Gastroesophageal sphincter (tissue), 4 donors: ENCODE measurements at regions not wholly inside any gene's neighbourhood (a gene's known extent, or its start where the extent isn't known, plus 50 kb on each side); places are given as distances from the start of the nearest gene placed in this dataset.
"Not testable (repeated sequence)": the region's sequence is repeated elsewhere in the genome, so short reads cannot be mapped to it uniquely, and the experiment has no call there.

Experiments
- ATAC-seq: fragments of 150-250 bp; one replicate; pipeline ENCODE4 v1.9.1; 2016; ENCODE audit warnings: mild to moderate bottlenecking, moderate library complexity
- H3K27ac ChIP-seq, 4 donors: fragments of 200-600 bp; sonication (generic) in 3 of 4; 1 replicate in 3 of 4; 2 replicates in 1 of 4; pipeline ENCODE4 v1.5.1; 2016 to 2019
- H3K27me3 ChIP-seq: fragments of 200-600 bp; sonication (generic); one replicate; pipeline ENCODE4 v1.5.1; 2019
- H3K36me3 ChIP-seq, 2 donors: fragments of 200-600 bp; sonication (generic); one replicate each; pipeline ENCODE4 v1.5.1; 2019; ENCODE audit warnings: control low read depth in 1 of 2
- H3K4me1 ChIP-seq, 3 donors: fragments of 200-600 bp; sonication (generic); 1 replicate in 2 of 3; 2 replicates in 1 of 3; pipeline ENCODE4 v1.5.1; 2016 to 2019; ENCODE audit warnings: control low read depth in 2 of 3
- H3K4me3 ChIP-seq, 2 donors: fragments of 200-600 bp; sonication (generic); one replicate each; pipeline ENCODE4 v1.5.1; 2019; ENCODE audit warnings: mild to moderate bottlenecking in 1 of 2, moderate library complexity in 1 of 2
- H3K9me3 ChIP-seq, 3 donors: fragments of 200-600 bp; sonication (generic); one replicate each; pipeline ENCODE4 v1.5.1; 2017 to 2019; ENCODE audit warnings: control low read depth in 2 of 3
- EP300 ChIP-seq: sonication (generic); formaldehyde crosslinking; IDR thresholded peaks from one replicate; pipeline ENCODE4 v1.6.1; 2017; ENCODE audit warnings: antibody characterized with exemption, mild to moderate bottlenecking
- POLR2A ChIP-seq, 2 donors: fragments of 450-650 bp; IDR thresholded peaks; one replicate each; pipeline ENCODE4 v1.6.1; 2017; ENCODE audit warnings: antibody characterized with exemption in 2 of 2, mild to moderate bottlenecking in 2 of 2, moderate library complexity in 1 of 2
- POLR2AphosphoS5 ChIP-seq: sonication (generic); formaldehyde crosslinking; IDR thresholded peaks from one replicate; pipeline ENCODE4 v1.6.1; 2017; ENCODE audit warnings: antibody characterized with exemption
- WGBS, 2 donors: methylation state at CpG; one replicate each; pipeline ENCODE4 v1.1.5; 2018; ENCODE audit warnings: low coverage in 1 of 2; 5-methylcytosine and 5-hydroxymethylcytosine counted together
- TF ChIP-seq, protein P1 (sequence below), 4 experiments: fragments of 200-600 bp in 2 of 4; fragments of 450-650 bp in 2 of 4; sonication (generic) in 1 of 4; IDR thresholded peaks; one replicate each; pipeline ENCODE4 v1.5.1; 2017 to 2019; ENCODE audit warnings: antibody characterized with exemption in 4 of 4, mild to moderate bottlenecking in 2 of 4, moderate library complexity in 2 of 4

DNA sequence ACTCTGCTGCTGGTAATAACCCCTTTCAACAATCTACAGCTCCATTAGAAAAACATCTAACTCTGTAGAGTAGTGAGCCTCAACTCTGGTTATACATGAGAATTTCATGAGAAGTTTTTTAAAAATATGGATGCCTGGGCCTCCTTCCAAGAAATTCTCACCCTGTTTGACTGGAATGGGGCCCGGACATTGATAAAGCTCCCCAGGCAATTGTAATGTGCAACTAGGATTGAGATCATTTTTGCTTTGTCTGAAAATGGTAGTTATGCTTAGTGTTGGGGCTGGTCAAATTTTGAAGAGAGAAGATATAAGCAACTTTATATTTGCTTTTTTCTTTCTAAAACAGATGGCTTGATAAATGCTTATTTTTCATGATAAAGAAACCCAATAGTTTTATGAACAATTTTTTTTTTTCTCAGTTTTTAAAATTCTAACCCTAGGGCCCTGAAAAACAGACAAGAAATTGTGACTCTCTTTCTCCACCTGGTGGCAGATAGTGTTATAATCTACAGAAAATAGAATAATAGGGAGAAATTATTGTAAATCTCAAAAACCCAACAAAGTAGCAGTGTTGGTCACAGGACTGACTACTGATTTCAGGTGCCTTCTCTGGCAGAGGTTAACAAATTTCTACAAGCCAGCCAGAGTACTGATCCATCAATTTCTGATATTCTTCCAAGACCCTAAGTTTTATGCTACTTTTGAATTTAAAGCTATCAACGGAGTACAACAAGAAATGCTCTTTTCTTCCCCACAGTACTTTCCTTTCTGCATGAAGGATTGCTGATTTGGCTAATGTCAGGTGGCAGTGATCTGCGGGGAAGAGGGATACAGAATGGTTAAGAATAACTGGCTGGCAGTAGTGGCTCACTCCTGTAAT lies 174.8 kb downstream of the DKK1 start:
- no peaks in the 10 kb centered on the region for H3K4me1 ChIP-seq
- no peaks in the 10 kb centered on the region for H3K9me3 ChIP-seq
- ATAC-seq, result no peak
- H3K36me3 ChIP-seq, result no peaks in the 10 kb centered on the region
- WGBS, 2 donors, result 40 to 45% methylated on average over 2 to 3 of the region's 3 CpGs
- TF ChIP-seq, protein P1, sequence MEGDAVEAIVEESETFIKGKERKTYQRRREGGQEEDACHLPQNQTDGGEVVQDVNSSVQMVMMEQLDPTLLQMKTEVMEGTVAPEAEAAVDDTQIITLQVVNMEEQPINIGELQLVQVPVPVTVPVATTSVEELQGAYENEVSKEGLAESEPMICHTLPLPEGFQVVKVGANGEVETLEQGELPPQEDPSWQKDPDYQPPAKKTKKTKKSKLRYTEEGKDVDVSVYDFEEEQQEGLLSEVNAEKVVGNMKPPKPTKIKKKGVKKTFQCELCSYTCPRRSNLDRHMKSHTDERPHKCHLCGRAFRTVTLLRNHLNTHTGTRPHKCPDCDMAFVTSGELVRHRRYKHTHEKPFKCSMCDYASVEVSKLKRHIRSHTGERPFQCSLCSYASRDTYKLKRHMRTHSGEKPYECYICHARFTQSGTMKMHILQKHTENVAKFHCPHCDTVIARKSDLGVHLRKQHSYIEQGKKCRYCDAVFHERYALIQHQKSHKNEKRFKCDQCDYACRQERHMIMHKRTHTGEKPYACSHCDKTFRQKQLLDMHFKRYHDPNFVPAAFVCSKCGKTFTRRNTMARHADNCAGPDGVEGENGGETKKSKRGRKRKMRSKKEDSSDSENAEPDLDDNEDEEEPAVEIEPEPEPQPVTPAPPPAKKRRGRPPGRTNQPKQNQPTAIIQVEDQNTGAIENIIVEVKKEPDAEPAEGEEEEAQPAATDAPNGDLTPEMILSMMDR (IDR thresholded peaks at IDR 0.05), result peak; percentile 25 to 51 (median 37)
- no peak for TF ChIP-seq POLR2A (IDR thresholded peaks at IDR 0.05)
- no peaks in the 10 kb centered on the region for H3K27me3 ChIP-seq
- H3K27ac ChIP-seq, result no peak overlapping the region
- H3K4me3 ChIP-seq, result no peak overlapping the region

DNA sequence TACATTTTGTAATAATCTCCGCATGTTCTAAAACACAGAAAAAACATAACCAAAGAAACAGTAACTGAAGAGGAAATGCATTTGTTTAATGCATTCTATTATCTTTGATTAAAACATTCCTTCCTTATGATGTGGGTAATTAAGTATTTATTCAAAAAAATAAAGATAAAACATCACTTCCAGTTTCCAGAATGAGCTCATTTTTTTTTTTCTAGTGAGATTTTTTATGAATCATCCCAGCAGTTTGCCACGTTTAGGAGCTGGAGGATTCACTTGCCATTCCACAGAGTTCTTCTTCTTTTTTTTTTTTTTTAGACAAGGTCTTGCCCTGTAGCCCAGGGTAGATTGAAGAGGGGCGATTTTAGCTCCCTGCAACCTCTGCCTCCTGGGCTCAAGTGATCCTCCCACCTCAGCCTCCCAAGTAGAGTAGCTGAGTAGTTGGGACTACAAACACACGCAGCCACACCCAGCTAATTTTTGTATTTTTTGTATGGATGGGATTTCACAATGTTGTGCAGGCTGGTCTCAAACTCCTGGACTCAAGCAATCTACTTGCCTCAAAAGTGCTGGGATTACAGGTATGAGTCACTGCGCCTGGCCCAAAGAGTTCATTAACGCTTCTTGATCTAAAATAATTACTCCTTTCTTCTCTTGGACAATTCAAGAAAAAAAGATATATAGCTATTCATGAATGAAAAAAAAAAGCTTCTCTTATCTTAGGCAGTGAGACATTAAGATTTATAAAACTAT lies 177.3 kb downstream of the DKK1 start:
- no peaks in the 10 kb centered on the region for H3K9me3 ChIP-seq
- H3K36me3 ChIP-seq, result no peaks in the 10 kb centered on the region
- H3K4me3 ChIP-seq, result no peak overlapping the region
- 69 to 74% methylated on average over 5 to 6 of the region's 6 CpGs for WGBS, 2 donors
- no peaks in the 10 kb centered on the region for H3K27me3 ChIP-seq
- TF ChIP-seq POLR2A (IDR thresholded peaks at IDR 0.05) (no peak), EP300 (no peak), POLR2AphosphoS5 (no peak)
- TF ChIP-seq, protein P1 (IDR thresholded peaks at IDR 0.05), result no peak
- H3K4me1 ChIP-seq, result no peaks in the 10 kb centered on the region
- H3K27ac ChIP-seq, result no peak overlapping the region
- ATAC-seq, result no peak

DNA sequence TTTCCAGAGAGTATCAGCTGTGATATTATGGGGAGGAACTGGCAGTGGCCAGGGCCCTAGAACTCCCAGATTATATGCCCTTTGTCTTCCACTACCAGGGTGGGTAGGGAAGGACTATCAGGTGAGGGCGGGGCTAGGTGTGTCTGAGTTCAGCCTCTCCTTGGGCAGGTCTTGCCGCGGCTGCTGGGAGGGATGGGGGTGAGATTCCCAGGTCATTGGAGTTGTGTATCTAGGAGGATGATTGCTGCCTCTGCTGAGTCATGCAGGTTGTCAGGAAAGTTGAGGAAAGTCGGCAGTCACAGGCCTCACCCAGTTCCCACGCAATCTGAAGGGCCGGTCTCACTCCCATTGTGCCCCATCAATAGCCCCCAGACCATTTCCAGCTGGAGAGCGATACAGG lies 185.2 kb downstream of the DKK1 start:
- 100% methylated on average over 1 of the region's 7 CpGs; no CpG with 5 or more reads in 1 of the 2 donors for WGBS, 2 donors
- TF ChIP-seq, protein P1 (IDR thresholded peaks at IDR 0.05), result no peak
- TF ChIP-seq POLR2AphosphoS5 (no peak), POLR2A (IDR thresholded peaks at IDR 0.05) (no peak), EP300 (no peak)
- H3K27me3 ChIP-seq, result no peaks in the 10 kb centered on the region
- no peaks in the 10 kb centered on the region for H3K36me3 ChIP-seq
- H3K4me3 ChIP-seq, result no peak overlapping the region
- H3K4me1 ChIP-seq, result no peaks in the 10 kb centered on the region
- no peak overlapping the region for H3K27ac ChIP-seq
- ATAC-seq, result no peak
- H3K9me3 ChIP-seq, result peaks cover 0 to 15% (median 0%) of the 10 kb centered on the region in 3 donors

DNA sequence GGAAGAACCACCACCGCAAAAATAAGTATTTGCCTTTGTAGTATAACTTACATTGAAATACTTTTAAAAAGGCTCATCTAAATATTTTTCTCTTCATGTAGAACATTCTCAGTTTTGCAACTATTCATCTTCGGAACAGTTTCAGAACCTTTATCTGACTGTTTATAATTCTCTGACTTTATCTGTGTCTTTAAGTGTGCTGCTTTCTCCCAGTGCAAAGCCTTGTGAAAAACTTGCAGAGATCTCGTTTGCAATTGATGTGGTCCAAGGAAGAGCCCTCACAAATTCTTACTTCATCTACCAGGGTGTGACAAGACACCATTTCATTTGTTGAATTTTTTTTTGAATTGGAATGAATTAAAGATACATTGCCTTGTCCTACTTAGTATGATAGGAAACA lies 186.4 kb downstream of the DKK1 start:
- ATAC-seq, result no peak
- TF ChIP-seq, protein P1 (IDR thresholded peaks at IDR 0.05), result no peak
- peaks cover 0 to 27% (median 0%) of the 10 kb centered on the region in 3 donors for H3K9me3 ChIP-seq
- no peaks in the 10 kb centered on the region for H3K36me3 ChIP-seq
- 20 to 82% methylated on average over 3 of the region's 3 CpGs for WGBS, 2 donors
- no peak overlapping the region for H3K4me3 ChIP-seq
- no peak overlapping the region for H3K27ac ChIP-seq
- no peaks in the 10 kb centered on the region for H3K4me1 ChIP-seq
- no peaks in the 10 kb centered on the region for H3K27me3 ChIP-seq

DNA sequence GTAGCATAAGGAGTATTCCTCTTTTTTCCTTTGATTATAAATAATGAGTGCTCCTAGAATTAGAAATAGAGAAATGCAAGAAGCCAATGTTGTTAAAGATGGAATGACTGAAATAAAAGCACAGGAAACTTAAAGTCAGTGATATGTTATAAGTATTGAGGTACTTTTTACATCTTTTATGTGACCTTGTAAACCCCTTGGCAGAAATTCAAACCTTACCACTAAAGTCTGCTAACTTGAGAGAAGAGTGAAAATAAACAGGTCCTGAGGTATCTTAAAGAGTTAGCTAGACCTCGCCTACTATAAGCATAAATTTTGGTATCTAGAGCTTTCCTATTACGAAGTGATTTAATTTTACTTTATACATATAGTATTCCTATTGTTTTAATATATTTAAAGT lies 188.2 kb downstream of the DKK1 start:
- Histone ChIP-seq H3K36me3 (no peaks in the 10 kb centered on the region), H3K4me1 (no peaks in the 10 kb centered on the region), H3K4me3 (no peak overlapping the region), H3K27me3 (no peaks in the 10 kb centered on the region), H3K9me3 (peaks cover 0 to 27% (median 0%) of the 10 kb centered on the region in 3 donors), H3K27ac (no peak overlapping the region)
- TF ChIP-seq POLR2A (IDR thresholded peaks at IDR 0.05), result no peak
- TF ChIP-seq POLR2AphosphoS5, result no peak
- no peak for TF ChIP-seq EP300
- TF ChIP-seq, protein P1 (IDR thresholded peaks at IDR 0.05), result no peak
- no peak for ATAC-seq
- 38 to 60% methylated on average over 2 of the region's 2 CpGs for WGBS, 2 donors

DNA sequence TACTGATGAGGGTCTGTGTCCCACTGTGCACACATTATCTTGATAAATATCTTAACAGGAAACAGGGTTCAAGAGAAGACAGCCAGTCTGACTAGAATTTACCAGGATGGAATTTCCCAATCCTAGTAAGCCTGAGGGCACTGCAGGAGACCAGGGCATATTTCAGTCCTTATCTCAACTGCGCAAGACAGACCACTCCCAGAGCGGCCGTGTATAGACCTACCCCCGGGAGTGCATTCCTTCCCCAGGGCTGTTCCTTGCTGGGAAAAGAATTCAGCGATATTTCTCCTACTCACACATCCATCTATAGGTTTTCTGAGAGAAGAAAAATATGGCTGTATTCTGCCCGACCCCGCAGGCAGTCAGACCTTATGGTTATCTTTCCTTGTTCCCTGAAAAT lies 191.3 kb downstream of the DKK1 start:
- H3K9me3 ChIP-seq, result peaks cover 0 to 17% (median 0%) of the 10 kb centered on the region in 3 donors
- not testable (repeated sequence) for ATAC-seq, H3K36me3 ChIP-seq, H3K4me3 ChIP-seq, H3K4me1 ChIP-seq, H3K27ac ChIP-seq, H3K27me3 ChIP-seq
- 78 to 93% methylated on average over 5 to 7 of the region's 7 CpGs for WGBS, 2 donors
